NB4 (cell line): ENCODE measurements at regions not wholly inside any gene's neighbourhood (a gene's known extent, or its start where the extent isn't known, plus 50 kb on each side); places are given as distances from the start of the nearest gene placed in this dataset.

Source experiments
- DNase-seq: peaks from one replicate; pipeline ENCODE4 v3.0.0; 2010; ENCODE audit warnings: low read depth
- H3K4me3 ChIP-seq: one replicate; pipeline ENCODE4 v1.5.1; 2011; ENCODE audit warnings: mild to moderate bottlenecking, low read depth, low read length, moderate library complexity
- MYC ChIP-seq: IDR thresholded peaks from 2 replicates; pipeline ENCODE4 v1.6.1; 2011; ENCODE audit warnings: low read depth, low read length
- POLR2A ChIP-seq: IDR thresholded peaks from 2 replicates; pipeline ENCODE4 v1.6.1; 2011; ENCODE audit warnings: mild to moderate bottlenecking; ENCODE audit not compliant: insufficient read length; ENCODE audit errors: extremely low read depth
- TF ChIP-seq, protein P1 (sequence below): IDR thresholded peaks from 2 replicates; pipeline ENCODE4 v1.6.1; 2011; ENCODE audit warnings: low read depth, low read length
- TF ChIP-seq, protein P2 (sequence below): IDR thresholded peaks from one replicate; pipeline ENCODE4 v1.5.1; 2012; ENCODE audit warnings: low read depth, low read length

DNA sequence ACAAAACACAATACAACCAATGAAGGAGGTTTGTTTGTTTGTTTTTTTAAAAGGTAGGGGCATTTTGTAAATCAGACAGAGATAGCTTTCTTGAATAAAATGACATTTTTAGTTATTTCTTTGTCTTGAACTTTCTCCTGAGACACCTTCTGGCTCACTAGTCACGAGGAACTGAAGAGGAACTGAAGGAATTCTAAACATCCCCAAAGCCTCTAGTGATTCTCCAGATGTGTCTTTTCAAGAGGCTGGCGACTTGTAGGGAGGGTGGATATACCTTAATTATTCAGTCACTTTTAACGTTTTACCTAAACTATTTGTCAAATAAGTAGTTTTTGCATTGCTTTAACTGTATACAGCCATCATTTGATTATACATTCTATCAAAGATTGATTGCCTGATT lies 211.2 kb upstream of the LRIG3 start:
- TF ChIP-seq POLR2A (no peak), MYC (no peak)
- TF ChIP-seq, protein P1, sequence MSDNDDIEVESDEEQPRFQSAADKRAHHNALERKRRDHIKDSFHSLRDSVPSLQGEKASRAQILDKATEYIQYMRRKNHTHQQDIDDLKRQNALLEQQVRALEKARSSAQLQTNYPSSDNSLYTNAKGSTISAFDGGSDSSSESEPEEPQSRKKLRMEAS = no peak
- TF ChIP-seq, protein P2, sequence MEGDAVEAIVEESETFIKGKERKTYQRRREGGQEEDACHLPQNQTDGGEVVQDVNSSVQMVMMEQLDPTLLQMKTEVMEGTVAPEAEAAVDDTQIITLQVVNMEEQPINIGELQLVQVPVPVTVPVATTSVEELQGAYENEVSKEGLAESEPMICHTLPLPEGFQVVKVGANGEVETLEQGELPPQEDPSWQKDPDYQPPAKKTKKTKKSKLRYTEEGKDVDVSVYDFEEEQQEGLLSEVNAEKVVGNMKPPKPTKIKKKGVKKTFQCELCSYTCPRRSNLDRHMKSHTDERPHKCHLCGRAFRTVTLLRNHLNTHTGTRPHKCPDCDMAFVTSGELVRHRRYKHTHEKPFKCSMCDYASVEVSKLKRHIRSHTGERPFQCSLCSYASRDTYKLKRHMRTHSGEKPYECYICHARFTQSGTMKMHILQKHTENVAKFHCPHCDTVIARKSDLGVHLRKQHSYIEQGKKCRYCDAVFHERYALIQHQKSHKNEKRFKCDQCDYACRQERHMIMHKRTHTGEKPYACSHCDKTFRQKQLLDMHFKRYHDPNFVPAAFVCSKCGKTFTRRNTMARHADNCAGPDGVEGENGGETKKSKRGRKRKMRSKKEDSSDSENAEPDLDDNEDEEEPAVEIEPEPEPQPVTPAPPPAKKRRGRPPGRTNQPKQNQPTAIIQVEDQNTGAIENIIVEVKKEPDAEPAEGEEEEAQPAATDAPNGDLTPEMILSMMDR = no peak
- no peak overlapping the region for H3K4me3 ChIP-seq
- DNase-seq = no peak

DNA sequence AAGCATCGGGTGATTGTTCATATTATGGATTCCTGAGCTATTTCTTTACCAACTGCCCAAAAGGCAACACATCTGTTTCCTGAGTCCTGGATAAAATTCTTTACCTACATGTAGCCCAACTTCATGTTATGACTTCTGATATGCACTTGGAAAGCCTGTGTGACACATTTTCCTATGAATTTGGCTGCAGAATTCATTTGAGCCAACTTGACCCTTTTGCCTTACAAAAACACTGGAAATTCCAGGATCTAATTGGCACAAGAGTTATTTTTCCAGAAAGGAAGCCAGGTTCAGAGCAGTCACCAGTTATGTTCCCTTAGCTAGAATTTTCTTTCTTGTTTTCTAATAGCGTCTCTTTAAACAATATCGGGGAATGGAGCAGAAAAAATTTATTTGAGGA lies 202.5 kb upstream of the LRIG3 start:
- no peak overlapping the region for H3K4me3 ChIP-seq
- TF ChIP-seq MYC (no peak), POLR2A (no peak)
- TF ChIP-seq, protein P2 = no peak
- TF ChIP-seq, protein P1 = no peak
- DNase-seq = no peak

DNA sequence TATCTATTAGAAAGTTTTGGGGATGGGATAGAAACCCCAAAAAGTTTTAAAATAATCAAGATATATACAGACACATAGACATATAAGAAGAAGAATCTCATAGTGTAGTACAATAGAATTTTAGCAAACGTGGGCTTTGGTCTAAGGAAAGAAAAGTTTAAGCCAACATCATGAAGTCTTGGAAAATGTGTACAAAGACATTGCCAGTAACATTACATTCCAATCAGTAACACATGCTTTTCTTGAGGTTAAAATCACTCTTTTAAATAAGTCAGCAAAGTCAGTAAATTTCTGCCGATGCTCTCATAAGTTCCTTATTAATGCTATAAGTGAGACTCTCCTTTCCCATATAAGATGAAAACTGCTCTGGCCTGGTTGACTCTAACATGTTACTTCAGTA lies 201.1 kb upstream of the LRIG3 start:
- no peak overlapping the region for H3K4me3 ChIP-seq
- TF ChIP-seq, protein P1 = no peak
- TF ChIP-seq MYC (no peak), POLR2A (no peak)
- TF ChIP-seq, protein P2 = no peak
- DNase-seq = no peak

DNA sequence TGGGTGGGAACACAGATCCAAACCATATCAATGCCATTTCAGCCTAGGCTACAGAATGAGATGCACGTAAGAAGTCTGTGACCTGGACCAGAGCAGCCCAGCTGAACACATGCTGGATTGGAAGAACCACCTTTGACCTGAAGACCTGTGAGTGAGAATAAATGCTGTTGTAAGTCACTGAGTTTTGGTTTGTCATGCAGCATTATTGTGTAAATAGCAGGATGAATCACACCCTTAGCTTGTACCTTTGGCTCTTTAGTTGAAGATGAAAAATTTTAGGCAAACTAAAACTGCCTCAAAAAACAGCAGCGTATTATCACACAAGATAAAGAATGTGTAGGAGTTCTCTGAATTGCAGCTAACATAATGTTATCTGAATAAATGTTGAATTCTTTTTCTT lies 199.4 kb upstream of the LRIG3 start:
- no peak overlapping the region for H3K4me3 ChIP-seq
- DNase-seq = no peak
- TF ChIP-seq MYC = no peak
- TF ChIP-seq POLR2A = no peak
- TF ChIP-seq, protein P2 = no peak
- TF ChIP-seq, protein P1 = no peak

DNA sequence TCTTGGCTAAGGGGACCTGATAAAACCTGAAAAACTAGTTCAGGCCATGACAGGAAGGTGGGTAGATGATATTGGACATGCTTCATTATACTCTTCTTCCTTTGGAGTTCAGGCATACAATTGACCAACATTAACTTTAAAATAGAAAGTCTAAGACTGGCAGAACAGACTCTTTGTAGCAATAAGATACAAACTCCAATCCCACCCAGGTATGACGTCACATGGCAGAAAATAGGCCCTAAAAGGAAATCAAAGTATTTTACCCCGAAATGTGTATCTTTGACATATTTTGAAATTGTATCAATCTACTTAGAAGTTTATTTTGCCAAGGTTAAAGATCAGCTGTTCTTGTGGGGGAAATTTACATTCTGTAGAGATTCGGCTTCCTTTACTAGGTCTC lies 198.1 kb upstream of the LRIG3 start:
- TF ChIP-seq POLR2A (no peak), MYC (no peak)
- TF ChIP-seq, protein P1 = no peak
- TF ChIP-seq, protein P2 = no peak
- no peak for DNase-seq
- no peak overlapping the region for H3K4me3 ChIP-seq

DNA sequence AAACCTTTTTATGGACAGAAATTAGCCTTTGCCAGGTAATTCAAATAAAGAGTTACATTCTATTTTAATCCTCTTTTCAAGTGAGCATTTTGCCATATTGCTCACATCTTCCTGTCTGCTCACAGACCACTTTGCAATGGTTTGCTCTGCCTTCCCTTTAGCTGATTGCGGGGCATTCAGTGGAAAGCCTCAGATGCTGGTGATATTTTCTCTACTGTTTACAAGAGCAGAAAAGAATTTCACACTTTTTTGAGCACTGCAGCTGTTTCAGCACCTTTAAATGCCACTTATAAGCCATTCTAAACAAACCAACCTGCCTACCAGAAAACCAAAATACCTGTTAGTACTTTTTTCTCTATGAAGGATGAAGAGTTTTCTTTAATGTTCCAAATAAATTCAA lies 195.7 kb upstream of the LRIG3 start:
- no peak overlapping the region for H3K4me3 ChIP-seq
- TF ChIP-seq, protein P2 = no peak
- TF ChIP-seq POLR2A (no peak), MYC (no peak)
- TF ChIP-seq, protein P1 = no peak
- no peak for DNase-seq
